WTC11 (cell line): ENCODE measurements at regions not wholly inside any gene's neighbourhood (a gene's known extent, or its start where the extent isn't known, plus 50 kb on each side); places are given as distances from the start of the nearest gene placed in this dataset.

Experiments used
- ATAC-seq: fragments of 200-7000 bp; cut with Tn5 transposase; 2 replicates; pipeline ENCODE4 v1.10.0; 2021; ENCODE audit warnings: mild to moderate bottlenecking, moderate library complexity
- CTCF ChIA-PET: fragments of 300-600 bp; sonication (Branson Sonifier 250); formaldehyde crosslinking; loops from one replicate; lab custom pipeline; 2021; ENCODE audit warnings: antibody characterized with exemption; lab: Charles Lee
- POLR2A ChIA-PET: fragments of 350-600 bp; sonication (Branson Sonifier 250); formaldehyde crosslinking; loops from one replicate; lab custom pipeline; 2021; ENCODE audit warnings: antibody characterized with exemption; lab: Charles Lee
- DNase-seq: peaks from one replicate; pipeline ENCODE4 v3.0.0; 2021; ENCODE audit warnings: low spot score
- H3K27ac Mint-ChIP-seq: 2 replicates; pipeline ENCODE4 v1.8.0; 2021; ENCODE audit warnings: mixed read lengths
- H3K27me3 Mint-ChIP-seq: 2 replicates; pipeline ENCODE4 v1.8.0; 2021; ENCODE audit warnings: low read depth, mild to moderate bottlenecking, moderate library complexity, mixed read lengths
- H3K36me3 Mint-ChIP-seq: 2 replicates; pipeline ENCODE4 v1.8.0; 2021; ENCODE audit warnings: mixed read lengths
- H3K4me1 Mint-ChIP-seq: 2 replicates; pipeline ENCODE4 v1.8.0; 2022; ENCODE audit warnings: mixed read lengths
- H3K4me3 Mint-ChIP-seq: 2 replicates; pipeline ENCODE4 v1.8.0; 2021; ENCODE audit warnings: mild to moderate bottlenecking, moderate library complexity, mixed read lengths
- H3K9me3 Mint-ChIP-seq: 2 replicates; pipeline ENCODE4 v1.8.0; 2021; ENCODE audit warnings: mixed read lengths
- E2F5 ChIP-seq: sonication (generic); formaldehyde crosslinking; IDR thresholded peaks from 2 replicates; pipeline ENCODE4 v1.8.1; 2022; ENCODE audit warnings: mild to moderate bottlenecking, moderate library complexity, missing genetic modification reagents
- ERG ChIP-seq: fragments of 250-450 bp; sonication (Bioruptor Pico); IDR thresholded peaks from 2 replicates; pipeline ENCODE4 v1.8.0; 2021; ENCODE audit warnings: mild to moderate bottlenecking
- FOXJ3 ChIP-seq: sonication (generic); formaldehyde crosslinking; IDR thresholded peaks from 2 replicates; pipeline ENCODE4 v1.9.0; 2021; ENCODE audit warnings: missing genetic modification reagents, mild to moderate bottlenecking, borderline replicate concordance
- FOXP1 ChIP-seq: sonication (generic); formaldehyde crosslinking; IDR thresholded peaks from 2 replicates; pipeline ENCODE4 v1.8.0; 2022; ENCODE audit warnings: missing genetic modification reagents, mild to moderate bottlenecking, moderate library complexity, borderline replicate concordance
- KAT7 ChIP-seq: sonication (generic); formaldehyde crosslinking; IDR thresholded peaks from 2 replicates; pipeline ENCODE4 v1.8.1; 2023; ENCODE audit warnings: missing genetic modification reagents, mild to moderate bottlenecking, borderline replicate concordance
- TCF7 ChIP-seq: sonication (generic); formaldehyde crosslinking; IDR thresholded peaks from 2 replicates; pipeline ENCODE4 v1.8.0; 2022; ENCODE audit warnings: mild to moderate bottlenecking, low read depth, missing genetic modification reagents, moderate library complexity
- ZNF232 ChIP-seq: sonication (generic); formaldehyde crosslinking; IDR thresholded peaks from 2 replicates; pipeline ENCODE4 v1.8.0; 2022; ENCODE audit warnings: mild to moderate bottlenecking, missing genetic modification reagents
- ZNF416 ChIP-seq: fragments of 250-450 bp; sonication (Bioruptor Pico); IDR thresholded peaks from 2 replicates; pipeline ENCODE4 v1.9.0; 2021; ENCODE audit warnings: mild to moderate bottlenecking, inconsistent platforms
- ZSCAN18 ChIP-seq: fragments of 250-450 bp; sonication (Bioruptor Pico); IDR thresholded peaks from 2 replicates; pipeline ENCODE4 v2.1.2; 2022; ENCODE audit warnings: mild to moderate bottlenecking, moderate library complexity
- TF ChIP-seq, protein P1 (sequence below): sonication (generic); formaldehyde crosslinking; IDR thresholded peaks from 2 replicates; pipeline ENCODE4 v1.8.0; 2022; ENCODE audit warnings: missing genetic modification reagents
- TF ChIP-seq, protein P2 (sequence below): sonication (generic); formaldehyde crosslinking; IDR thresholded peaks from 2 replicates; pipeline ENCODE4 v1.8.1; 2023; ENCODE audit warnings: mild to moderate bottlenecking, missing genetic modification reagents, moderate library complexity
- TF ChIP-seq, protein P3 (sequence below): fragments of 250-450 bp; sonication (Bioruptor Pico); conservative IDR thresholded peaks from 2 replicates; pipeline ENCODE4 v1.9.0; 2021; ENCODE audit warnings: mild to moderate bottlenecking
- TF ChIP-seq, protein P4 (sequence below): fragments of 250-450 bp; sonication (Bioruptor Pico); IDR thresholded peaks from 2 replicates; pipeline ENCODE4 v1.9.0; 2021; ENCODE audit warnings: moderate library complexity, mild to moderate bottlenecking, inconsistent platforms, borderline replicate concordance

DNA sequence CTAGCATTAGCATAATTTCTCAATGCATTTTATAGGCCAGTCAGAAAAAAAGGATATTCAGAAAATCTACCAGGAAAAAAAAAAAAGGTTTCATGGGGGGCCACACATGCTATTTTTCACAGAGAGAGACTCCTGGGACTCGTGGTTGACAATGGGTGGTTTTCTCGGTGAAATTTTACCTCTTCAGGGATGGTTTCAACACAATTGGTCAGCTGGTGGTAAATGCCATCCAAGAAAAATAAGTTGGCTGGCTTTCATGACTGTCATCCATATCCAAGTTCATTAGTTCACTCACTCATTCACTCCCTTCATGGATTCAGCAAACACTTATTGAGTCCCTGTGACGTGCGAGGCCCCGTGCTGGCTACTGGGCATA, 217.3 kb downstream of the SHQ1 start (continued):
- TF ChIP-seq, protein P1, sequence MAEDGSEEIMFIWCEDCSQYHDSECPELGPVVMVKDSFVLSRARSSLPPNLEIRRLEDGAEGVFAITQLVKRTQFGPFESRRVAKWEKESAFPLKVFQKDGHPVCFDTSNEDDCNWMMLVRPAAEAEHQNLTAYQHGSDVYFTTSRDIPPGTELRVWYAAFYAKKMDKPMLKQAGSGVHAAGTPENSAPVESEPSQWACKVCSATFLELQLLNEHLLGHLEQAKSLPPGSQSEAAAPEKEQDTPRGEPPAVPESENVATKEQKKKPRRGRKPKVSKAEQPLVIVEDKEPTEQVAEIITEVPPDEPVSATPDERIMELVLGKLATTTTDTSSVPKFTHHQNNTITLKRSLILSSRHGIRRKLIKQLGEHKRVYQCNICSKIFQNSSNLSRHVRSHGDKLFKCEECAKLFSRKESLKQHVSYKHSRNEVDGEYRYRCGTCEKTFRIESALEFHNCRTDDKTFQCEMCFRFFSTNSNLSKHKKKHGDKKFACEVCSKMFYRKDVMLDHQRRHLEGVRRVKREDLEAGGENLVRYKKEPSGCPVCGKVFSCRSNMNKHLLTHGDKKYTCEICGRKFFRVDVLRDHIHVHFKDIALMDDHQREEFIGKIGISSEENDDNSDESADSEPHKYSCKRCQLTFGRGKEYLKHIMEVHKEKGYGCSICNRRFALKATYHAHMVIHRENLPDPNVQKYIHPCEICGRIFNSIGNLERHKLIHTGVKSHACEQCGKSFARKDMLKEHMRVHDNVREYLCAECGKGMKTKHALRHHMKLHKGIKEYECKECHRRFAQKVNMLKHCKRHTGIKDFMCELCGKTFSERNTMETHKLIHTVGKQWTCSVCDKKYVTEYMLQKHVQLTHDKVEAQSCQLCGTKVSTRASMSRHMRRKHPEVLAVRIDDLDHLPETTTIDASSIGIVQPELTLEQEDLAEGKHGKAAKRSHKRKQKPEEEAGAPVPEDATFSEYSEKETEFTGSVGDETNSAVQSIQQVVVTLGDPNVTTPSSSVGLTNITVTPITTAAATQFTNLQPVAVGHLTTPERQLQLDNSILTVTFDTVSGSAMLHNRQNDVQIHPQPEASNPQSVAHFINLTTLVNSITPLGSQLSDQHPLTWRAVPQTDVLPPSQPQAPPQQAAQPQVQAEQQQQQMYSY: no peak

GRCh38 chr3:72630327-72630968, 217.8 kb downstream of the SHQ1 start:
- Mint-ChIP-seq H3K27ac (no peak overlapping the region), H3K4me3 (no peak overlapping the region), H3K36me3 (peaks cover 11% of the 10 kb centered on the region; the same call in 1 of the 2 replicates), H3K27me3 (no peaks in the 10 kb centered on the region; the same call in 1 of the 2 replicates), H3K4me1 (peaks cover 19% of the 10 kb centered on the region), H3K9me3 (peaks cover 15% of the 10 kb centered on the region)
- no peak for DNase-seq
- ChIA-PET CTCF (interaction anchor here (1.2 to 1.3 kb wide), 2 partner anchors 25 to 36 kb away, joined by 3 to 4 read pairs; no protein-coding TSS in a partner anchor), POLR2A (no interaction called here)
- TF ChIP-seq ERG (CRISPR knock-in tag) (no peak), E2F5 (CRISPR knock-in tag) (no peak), FOXJ3 (CRISPR knock-in tag) (no peak), ZNF232 (CRISPR knock-in tag) (no peak), KAT7 (no peak), FOXP1 (CRISPR knock-in tag) (no peak), ZNF416 (CRISPR knock-in tag) (no peak), ZSCAN18 (CRISPR knock-in tag) (no peak), TCF7 (CRISPR knock-in tag) (no peak)
- TF ChIP-seq, protein P2, sequence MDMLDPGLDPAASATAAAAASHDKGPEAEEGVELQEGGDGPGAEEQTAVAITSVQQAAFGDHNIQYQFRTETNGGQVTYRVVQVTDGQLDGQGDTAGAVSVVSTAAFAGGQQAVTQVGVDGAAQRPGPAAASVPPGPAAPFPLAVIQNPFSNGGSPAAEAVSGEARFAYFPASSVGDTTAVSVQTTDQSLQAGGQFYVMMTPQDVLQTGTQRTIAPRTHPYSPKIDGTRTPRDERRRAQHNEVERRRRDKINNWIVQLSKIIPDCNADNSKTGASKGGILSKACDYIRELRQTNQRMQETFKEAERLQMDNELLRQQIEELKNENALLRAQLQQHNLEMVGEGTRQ (CRISPR knock-in tag): no peak
- TF ChIP-seq, protein P3, sequence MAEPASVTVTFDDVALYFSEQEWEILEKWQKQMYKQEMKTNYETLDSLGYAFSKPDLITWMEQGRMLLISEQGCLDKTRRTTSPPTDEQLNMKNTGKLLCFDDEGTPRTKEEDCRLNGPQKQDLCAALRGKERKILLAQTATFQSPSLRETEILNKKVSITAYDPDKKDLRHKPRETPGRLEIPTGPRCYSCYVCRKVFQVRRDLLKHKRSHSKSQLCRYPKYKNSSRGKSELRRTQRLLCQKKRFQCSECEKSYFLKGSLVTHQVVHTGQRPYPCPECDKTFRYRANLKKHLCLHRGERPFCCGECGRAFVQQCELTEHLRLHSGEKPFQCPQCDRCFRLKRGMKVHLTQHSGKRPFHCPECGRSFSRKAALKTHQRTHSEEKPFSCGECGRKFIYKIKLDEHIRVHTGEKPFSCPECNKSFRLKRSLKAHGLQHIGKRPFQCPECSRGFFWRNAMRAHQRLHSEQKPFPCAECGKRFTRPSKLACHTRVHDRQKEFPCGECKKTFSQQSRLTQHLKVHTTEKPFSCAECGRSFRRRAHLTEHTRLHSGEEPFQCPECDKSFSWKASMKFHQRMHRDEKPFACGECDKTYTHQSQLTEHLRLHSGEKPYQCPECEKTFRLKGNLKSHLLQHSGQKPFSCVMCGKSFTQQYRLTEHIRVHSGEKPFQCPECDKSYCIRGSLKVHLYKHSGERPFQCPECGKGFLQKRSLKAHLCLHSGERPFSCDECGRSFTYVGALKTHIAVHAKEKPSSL (CRISPR knock-in tag): no peak
- TF ChIP-seq, protein P4, sequence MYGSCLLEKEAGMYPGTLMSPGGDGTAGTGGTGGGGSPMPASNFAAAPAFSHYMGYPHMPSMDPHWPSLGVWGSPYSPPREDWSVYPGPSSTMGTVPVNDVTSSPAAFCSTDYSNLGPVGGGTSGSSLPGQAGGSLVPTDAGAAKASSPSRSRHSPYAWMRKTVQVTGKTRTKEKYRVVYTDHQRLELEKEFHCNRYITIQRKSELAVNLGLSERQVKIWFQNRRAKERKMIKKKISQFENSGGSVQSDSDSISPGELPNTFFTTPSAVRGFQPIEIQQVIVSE (CRISPR knock-in tag): no peak
- ATAC-seq: no peak
